HuH-7.5 (cell line): ENCODE measurements at regions not wholly inside any gene's neighbourhood (a gene's known extent, or its start where the extent isn't known, plus 50 kb on each side); places are given as distances from the start of the nearest gene placed in this dataset.

Experiments
- DNase-seq: peaks from one replicate; pipeline ENCODE4 v3.0.0; 2011; ENCODE audit warnings: low spot score

GRCh38 chr9:107064378-107064777 is 201.4 kb downstream of the ZNF462 start:
- DNase-seq: no peak

- no peak for DNase-seq
These were observed 202.6 kb downstream of the ZNF462 start for GRCh38 chr9:107065549-107065948.

- DNase-seq: no peak
These were observed 204.9 kb downstream of the ZNF462 start for GRCh38 chr9:107067739-107068416.

GRCh38 chr9:107068581-107068980 is 205.6 kb downstream of the ZNF462 start:
- no peak for DNase-seq

GRCh38 chr9:107070586-107070985 is 207.6 kb downstream of the ZNF462 start:
- no peak for DNase-seq

GRCh38 chr9:107078061-107078460 is 205.0 kb upstream of the RAD23B start:
- no peak for DNase-seq

- DNase-seq: no peak
These were observed 203.5 kb upstream of the RAD23B start for GRCh38 chr9:107079589-107079988.

GRCh38 chr9:107080130-107080529 is 202.9 kb upstream of the RAD23B start:
- DNase-seq: no peak

- no peak for DNase-seq
These were observed 196.6 kb upstream of the RAD23B start for GRCh38 chr9:107086460-107086859.

GRCh38 chr9:107087222-107087621 is 195.9 kb upstream of the RAD23B start:
- no peak for DNase-seq

- no peak for DNase-seq
These were observed 192.9 kb upstream of the RAD23B start for GRCh38 chr9:107090218-107090617.

- no peak for DNase-seq
These were observed 189.6 kb upstream of the RAD23B start for GRCh38 chr9:107093365-107094060.

GRCh38 chr9:107094370-107094769 is 188.7 kb upstream of the RAD23B start:
- no peak for DNase-seq

GRCh38 chr9:107100591-107100990 is 182.5 kb upstream of the RAD23B start:
- no peak for DNase-seq

GRCh38 chr9:107102011-107102410 is 181.1 kb upstream of the RAD23B start:
- no peak for DNase-seq

GRCh38 chr9:107103621-107104020 is 179.5 kb upstream of the RAD23B start:
- DNase-seq: no peak

GRCh38 chr9:107105784-107106183 is 177.3 kb upstream of the RAD23B start:
- no peak for DNase-seq

GRCh38 chr9:107106416-107106815 is 176.7 kb upstream of the RAD23B start:
- DNase-seq: no peak

GRCh38 chr9:107108342-107109130 is 174.5 kb upstream of the RAD23B start:
- DNase-seq: no peak

- DNase-seq: no peak
These were observed 173.8 kb upstream of the RAD23B start for GRCh38 chr9:107109324-107109723.

GRCh38 chr9:107110153-107110552 is 172.9 kb upstream of the RAD23B start:
- no peak for DNase-seq

- no peak for DNase-seq
These were observed 170.3 kb upstream of the RAD23B start for GRCh38 chr9:107112707-107113243.
